Posterior cingulate gyrus (tissue), 11 donors: ENCODE measurements at regions not wholly inside any gene's neighbourhood (a gene's known extent, or its start where the extent isn't known, plus 50 kb on each side); places are given as distances from the start of the nearest gene placed in this dataset.
"Not testable (repeated sequence)": the region's sequence is repeated elsewhere in the genome, so short reads cannot be mapped to it uniquely, and the experiment has no call there.

Experiments used
- DNase-seq, 10 donors: peaks; one replicate each; pipeline versions ENCODE4 v3.0.0 to v3.0.0-alpha.2; 2020 to 2021; ENCODE audit warnings: mixed read lengths in 3 of 10
- intact Hi-C: fragments of 100-400 bp; cut with DNase I; formaldehyde crosslinking; loops from one replicate; pipeline ENCODE4 v1.15.1; 2023

DNA sequence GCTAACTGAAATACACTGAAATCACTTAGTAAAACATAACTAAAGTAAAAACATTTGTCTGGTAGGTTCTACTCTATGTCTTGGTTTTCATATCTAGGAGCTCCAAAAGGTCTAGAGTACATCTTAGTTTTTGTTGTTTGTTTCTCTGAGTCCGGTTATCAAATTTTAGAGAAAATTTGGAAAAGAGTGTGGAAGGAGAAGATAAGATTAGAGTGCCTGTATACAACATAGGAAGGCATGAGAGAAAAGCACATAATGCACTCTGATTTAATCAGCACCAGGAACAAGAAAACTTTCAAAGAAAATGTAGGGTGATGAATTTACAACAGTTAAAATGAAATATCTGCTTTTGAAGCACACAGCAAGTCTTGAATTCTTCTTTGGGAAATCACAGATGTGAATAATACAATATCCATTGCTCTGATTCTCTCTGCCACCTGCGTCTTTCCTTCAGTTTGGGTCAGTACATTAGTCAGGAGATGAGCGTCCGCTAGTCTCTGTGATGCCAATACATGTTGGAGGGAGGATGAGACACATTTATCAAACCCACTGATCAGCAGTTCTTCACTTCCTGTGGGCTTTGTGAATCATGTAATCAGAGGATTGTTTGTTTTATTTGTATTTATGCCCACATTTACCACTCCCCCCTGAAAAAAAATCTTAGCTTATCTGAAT, 477.8 kb upstream of the GCFC2 start:
- intact Hi-C loops: no loop called here
- no peak for DNase-seq

- DNase-seq: no peak
- intact Hi-C loops: no loop called here
Observed at GRCh38 chr2:76187415-76187814, 476.7 kb upstream of the GCFC2 start.

GRCh38 chr2:76180676-76181075, 470.0 kb upstream of the GCFC2 start:
- intact Hi-C loops: no loop called here
- no peak for DNase-seq

DNA sequence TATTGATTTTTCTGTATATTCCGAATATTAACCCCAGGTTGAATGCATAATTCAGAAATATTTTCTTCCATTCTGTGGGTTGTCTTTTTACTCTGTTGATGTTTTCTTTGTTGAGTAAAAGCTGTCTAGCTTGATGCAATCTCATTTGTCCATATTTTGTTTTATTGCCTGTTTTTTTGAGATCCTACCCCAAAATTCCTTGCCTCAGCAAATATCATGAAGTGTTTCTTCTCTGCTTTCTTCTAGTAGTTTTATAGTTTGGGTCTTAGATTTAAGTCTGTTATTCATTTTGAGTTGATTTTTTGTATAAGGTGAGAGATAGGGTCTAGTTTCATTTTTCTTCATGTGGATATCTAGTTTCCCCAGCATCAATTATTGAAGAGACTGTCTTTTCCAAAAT, 467.9 kb upstream of the GCFC2 start:
- intact Hi-C loops: no loop called here
- no peak for DNase-seq

DNA sequence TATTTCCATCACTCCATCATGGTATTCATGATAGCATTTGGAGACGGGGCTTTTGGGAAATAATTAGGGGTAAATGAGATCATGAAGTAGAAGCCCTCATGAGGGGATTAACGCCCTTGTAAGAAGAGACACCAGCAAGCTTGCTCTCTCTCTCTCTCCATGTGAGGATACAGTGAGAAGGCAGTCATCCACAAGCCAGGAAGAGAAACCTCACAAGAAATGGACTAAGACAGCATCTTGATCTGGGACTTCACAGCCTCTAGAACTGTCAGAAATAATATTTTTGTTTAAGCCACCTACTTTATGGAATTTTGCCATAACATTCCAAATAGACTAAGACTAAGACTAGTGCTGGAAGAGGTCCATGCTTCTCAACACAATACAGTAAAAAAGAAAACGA, 464.6 kb upstream of the GCFC2 start:
- intact Hi-C loops: no loop called here
- DNase-seq: no peak

DNA sequence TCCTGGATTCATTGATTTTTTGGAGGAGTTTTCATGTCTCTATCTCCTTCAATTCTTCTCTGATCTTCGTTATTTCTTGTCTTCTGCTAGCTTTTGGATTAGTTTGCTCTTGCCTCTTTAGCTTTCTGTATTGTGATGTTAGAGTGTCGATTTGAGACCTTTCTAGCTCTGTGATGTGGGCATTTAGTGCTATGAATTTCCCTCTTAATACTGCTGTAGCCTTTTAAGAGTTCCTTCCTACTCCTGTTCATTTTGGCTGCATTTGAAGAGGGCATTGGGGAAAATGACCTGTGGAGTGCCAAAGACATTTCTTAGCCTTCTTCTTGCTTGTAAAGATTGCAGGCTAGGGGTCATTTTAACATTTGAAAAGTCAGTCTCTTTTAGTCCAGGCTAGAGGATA, 463.8 kb upstream of the GCFC2 start:
- DNase-seq: no peak
- intact Hi-C loops: no loop called here

DNA sequence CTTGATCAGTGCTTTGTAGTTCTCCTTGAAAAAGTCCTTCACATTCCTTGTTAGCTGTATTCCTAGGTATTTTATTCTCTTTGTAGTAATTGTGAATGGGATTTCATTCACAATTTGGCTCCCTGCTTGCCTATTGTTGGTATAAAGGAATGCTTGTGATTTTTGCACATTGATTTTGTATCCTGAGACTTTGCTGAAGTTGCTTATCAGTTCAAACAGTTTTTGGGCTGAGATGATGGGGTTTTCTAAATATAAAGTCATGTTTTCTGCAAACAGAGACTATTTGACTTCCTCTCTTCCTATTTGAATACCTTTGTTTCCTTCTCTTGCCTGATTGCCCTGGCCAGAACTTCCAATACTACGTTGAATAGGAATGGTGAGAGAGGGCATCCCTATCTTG, 462.5 kb upstream of the GCFC2 start:
- DNase-seq, intact Hi-C loops: not testable (repeated sequence)

- DNase-seq, intact Hi-C loops: not testable (repeated sequence)
Observed at GRCh38 chr2:76172154-76172595, 461.5 kb upstream of the GCFC2 start.

GRCh38 chr2:76170856-76171255, 460.1 kb upstream of the GCFC2 start:
- intact Hi-C loops: no loop called here
- no peak for DNase-seq

- no peak for DNase-seq
- intact Hi-C loops: no loop called here
Observed at GRCh38 chr2:76170009-76170384, 459.3 kb upstream of the GCFC2 start.

GRCh38 chr2:76169276-76170008, 458.7 kb upstream of the GCFC2 start:
- intact Hi-C loops: no loop called here
- DNase-seq: no peak

GRCh38 chr2:76163860-76164259, 453.1 kb upstream of the GCFC2 start:
- DNase-seq: no peak
- intact Hi-C loops: no loop called here

- no peak for DNase-seq
- intact Hi-C loops: no loop called here
Observed at GRCh38 chr2:76160670-76161069, 450.0 kb upstream of the GCFC2 start.

- no peak for DNase-seq
- intact Hi-C loops: no loop called here
Observed at GRCh38 chr2:76159042-76159648, 448.4 kb upstream of the GCFC2 start.

- DNase-seq: no peak
- intact Hi-C loops: no loop called here
Observed at GRCh38 chr2:76157531-76157930, 446.8 kb upstream of the GCFC2 start.

GRCh38 chr2:76154981-76155380, 444.3 kb upstream of the GCFC2 start:
- no peak for DNase-seq
- intact Hi-C loops: no loop called here

GRCh38 chr2:76149846-76150245, 439.1 kb upstream of the GCFC2 start:
- intact Hi-C loops: no loop called here
- no peak for DNase-seq

DNA sequence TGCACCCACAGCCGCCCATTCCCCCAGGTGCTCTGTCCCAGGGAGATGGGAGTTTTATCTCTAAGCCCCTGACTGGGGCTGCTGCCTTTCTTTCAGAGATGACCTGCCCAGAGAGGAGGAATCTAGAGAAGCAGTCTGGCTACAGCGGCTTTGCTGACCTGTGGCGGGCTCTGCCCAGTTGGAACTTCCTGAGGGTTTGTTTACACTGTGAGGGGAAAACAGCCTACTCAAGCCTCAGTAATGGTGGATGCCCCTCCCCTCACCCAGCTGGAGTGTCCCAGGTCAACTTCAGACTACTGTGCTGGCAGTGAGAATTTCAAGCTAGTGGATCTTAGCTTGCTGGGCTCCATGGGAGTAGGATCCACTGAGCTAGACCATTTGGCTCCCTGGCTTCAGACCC, 428.6 kb upstream of the GCFC2 start:
- intact Hi-C loops, DNase-seq: not testable (repeated sequence)

- DNase-seq: no peak
- intact Hi-C loops: no loop called here
Observed at GRCh38 chr2:76128622-76129021, 417.9 kb upstream of the GCFC2 start.

DNA sequence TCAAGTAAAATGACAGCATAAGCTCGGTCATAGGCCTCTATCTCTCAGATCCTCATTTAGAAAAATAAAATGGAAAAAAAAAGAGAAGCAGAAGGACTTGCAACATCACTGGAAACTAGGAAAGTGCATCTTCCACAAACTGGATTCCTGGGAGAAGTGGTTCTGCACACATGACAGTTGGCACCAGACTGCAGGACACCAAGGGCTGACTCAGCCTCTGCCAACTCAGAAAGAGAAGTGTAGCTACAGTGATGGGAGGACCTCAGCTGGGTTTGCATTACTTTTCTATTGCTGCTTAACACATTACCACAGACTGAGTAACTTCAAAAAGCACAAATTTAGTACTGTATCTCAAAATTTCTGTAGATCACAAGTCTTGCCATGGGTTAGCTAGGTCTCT, 409.5 kb upstream of the GCFC2 start:
- peak in 4 of 10 donors; percentile 13 to 64 (median 16) for DNase-seq
- intact Hi-C loops: no loop called here

- DNase-seq: no peak
Observed at GRCh38 chr2:76089683-76090082, 379.0 kb upstream of the GCFC2 start.

DNA sequence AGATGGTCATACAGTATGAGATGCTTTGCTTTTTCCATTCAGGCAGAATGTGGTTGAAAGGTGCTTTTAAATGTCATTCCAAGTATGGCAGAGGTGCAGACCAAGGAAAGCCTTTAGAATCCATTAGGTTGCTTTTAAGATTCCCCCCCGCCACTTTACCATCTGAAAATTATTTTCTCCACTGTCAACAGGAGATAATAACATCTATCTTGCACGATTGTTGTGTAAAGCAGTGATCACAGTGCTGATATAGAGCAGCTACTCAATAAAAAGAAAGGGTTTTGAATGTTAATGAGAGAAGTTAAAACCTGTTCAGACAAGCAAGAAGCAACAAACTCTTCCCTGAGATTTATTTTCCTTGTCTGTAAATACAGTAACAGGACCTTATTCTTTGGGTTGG, 372.5 kb upstream of the GCFC2 start:
- no peak for DNase-seq

More at GRCh38 chr2:76089683-76090082, 379.0 kb upstream of the GCFC2 start:
- intact Hi-C loops: no loop called here

More for the DNA sequence above, 372.5 kb upstream of the GCFC2 start:
- intact Hi-C loops: no loop called here
